GM18517 (cell line): ENCODE measurements at regions not wholly inside any gene's neighbourhood (a gene's known extent, or its start where the extent isn't known, plus 50 kb on each side); places are given as distances from the start of the nearest gene placed in this dataset.
A peak's percentile ranks its signal among the peaks of the same experiment; 100 is the strongest.
"Not testable (repeated sequence)": the region's sequence is repeated elsewhere in the genome, so short reads cannot be mapped to it uniquely, and the experiment has no call there.

ENCODE experiments used
- ATAC-seq: cut with Tn5 transposase; IDR thresholded peaks from one replicate; pipeline ENCODE4 v1.9.1; 2021; ENCODE audit warnings: mild to moderate bottlenecking, moderate library complexity; ENCODE audit not compliant: unreplicated experiment

DNA sequence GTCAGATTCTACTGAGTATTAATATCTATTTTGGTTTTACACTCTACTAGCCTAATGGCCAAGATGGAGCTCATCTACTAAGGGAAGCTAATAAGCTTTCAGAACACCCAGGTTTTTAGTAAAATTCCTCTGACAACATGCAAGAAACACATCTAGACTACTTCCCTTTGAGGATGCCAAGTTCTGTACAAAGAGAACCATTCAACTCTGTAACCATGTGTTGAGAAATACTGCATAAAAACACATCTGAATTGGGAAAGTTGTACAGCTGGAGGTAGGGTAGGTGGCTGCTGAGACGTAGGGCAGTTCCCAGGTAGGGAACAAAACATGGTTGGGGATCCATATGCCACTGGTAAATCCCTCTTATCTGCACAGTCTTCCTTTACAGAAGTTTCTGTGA lies 66.2 kb downstream of the SC5D start:
- ATAC-seq: no peak

DNA sequence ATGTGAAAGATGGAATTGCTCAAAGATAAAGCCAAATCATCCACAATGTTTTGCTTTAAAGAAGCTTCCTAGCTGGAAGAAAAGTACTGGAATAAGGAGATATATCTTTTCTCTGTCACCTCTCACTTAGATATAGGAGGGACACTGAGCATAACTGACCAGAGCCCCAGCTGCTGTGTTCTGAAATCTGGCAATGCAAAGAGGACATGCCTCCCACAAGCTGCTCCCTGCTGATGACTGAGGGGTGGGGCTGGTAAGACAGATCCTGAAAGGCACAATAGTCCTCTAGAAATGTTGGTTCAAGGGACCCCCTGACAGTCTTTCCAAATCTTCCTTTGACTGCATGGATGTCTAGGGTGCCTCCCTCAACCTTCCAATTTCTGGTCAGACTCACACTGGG lies 67.0 kb downstream of the SC5D start:
- ATAC-seq: no peak

- ATAC-seq: not testable (repeated sequence)
Measured at GRCh38 chr11:121362955-121363354, 70.4 kb downstream of the SC5D start.

GRCh38 chr11:121365304-121365703 lies 72.7 kb downstream of the SC5D start:
- no peak for ATAC-seq

DNA sequence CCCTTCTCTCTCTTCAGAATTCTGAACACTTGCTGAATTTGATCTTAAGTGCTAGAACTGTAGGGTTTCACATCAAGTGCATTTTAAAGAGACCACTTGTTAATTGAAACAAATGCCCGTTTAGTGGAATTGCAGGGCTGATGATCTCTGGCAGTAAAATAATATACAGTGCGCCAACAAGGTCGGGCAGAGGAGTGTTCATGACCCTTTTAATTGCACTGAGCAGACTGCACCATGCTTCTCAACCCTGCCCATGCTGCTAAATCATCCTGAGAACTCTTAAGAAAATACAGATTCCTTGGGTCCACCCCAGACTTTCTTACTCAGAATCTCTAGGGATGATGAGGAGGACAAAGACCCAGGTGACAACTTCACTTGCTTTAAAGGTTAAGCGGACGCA lies 73.5 kb downstream of the SC5D start:
- ATAC-seq: no peak

DNA sequence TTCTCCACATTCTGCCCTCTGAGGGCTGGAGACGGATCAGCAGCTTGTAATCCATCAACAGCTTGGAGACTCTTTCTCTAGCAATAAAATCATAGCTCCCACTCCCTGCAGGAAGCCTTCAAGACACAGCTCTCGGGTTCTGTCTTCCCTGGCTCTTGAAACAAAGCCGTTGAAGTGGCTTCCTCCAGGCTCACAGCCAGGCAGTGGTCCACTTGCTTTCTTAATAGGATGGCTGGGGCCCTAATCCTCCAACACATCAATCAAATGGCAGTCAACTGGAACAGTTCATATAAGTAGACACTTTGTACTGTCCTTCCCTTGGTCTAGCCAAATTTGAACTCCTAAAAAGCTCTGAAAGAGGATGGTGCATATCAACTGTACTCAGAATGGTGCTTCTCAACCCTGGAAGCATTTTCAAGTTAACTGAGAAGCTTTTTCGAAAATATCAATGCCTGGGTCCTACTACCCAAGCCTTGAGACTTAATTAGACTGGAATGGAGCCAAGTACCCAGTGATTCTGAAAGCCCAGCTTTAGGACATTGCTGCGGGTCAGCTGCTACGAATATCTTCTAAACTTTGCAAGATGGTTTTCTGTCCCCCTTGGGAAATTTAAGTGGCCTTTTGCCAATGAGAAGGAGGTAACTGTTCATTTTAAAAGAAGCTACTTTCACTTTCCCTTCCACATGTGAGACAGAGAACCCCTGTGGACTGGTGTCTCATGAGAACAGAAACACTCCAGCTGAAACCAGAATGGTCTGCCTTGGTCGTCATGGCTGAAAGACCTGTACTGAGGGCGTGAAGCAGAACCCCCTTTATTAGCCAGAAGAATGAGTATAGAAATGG lies 74.7 kb downstream of the SC5D start:
- peak; percentile 95 for ATAC-seq

DNA sequence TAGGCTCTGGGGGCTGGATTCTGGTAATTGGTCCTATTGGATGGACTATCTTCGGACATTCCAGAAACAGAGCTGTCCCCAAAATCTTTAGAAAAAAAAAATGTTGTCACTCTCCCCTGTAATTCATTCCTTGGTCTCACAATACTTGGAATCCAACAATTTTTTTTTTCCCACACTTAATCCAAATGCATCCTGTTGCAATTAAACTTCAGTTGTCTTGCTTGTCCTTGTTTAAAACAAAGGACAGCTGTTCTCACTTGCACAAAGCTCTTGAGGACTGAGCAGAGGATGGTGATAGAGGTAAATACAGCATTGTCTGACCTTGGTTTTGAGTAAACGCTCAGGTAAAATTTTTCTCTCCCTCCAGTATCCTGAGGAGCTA lies 75.3 kb downstream of the SC5D start:
- no peak for ATAC-seq

GRCh38 chr11:121368364-121369240 lies 76.0 kb downstream of the SC5D start:
- ATAC-seq: no peak

- no peak for ATAC-seq
Measured at GRCh38 chr11:121369366-121369765, 76.8 kb downstream of the SC5D start.

DNA sequence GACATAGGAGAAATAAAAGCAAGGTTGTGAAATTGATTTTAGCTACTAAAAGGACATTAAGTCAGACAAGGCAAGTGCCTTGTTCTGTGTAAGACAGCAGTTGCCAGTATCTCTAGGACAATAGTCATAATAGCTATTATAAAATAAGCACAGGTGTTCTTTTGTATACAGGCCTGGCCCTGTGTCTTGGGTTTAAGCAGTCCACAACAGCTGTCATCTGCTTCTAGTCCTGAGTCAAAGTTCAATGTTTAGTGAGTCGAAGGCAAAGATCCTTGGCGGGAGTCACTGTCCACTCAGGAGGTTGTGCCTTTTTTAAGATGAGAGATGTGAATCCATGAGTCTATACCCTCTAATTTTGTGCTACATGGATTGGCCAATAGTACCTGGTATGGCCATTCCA lies 79.5 kb downstream of the SC5D start:
- ATAC-seq: no peak

DNA sequence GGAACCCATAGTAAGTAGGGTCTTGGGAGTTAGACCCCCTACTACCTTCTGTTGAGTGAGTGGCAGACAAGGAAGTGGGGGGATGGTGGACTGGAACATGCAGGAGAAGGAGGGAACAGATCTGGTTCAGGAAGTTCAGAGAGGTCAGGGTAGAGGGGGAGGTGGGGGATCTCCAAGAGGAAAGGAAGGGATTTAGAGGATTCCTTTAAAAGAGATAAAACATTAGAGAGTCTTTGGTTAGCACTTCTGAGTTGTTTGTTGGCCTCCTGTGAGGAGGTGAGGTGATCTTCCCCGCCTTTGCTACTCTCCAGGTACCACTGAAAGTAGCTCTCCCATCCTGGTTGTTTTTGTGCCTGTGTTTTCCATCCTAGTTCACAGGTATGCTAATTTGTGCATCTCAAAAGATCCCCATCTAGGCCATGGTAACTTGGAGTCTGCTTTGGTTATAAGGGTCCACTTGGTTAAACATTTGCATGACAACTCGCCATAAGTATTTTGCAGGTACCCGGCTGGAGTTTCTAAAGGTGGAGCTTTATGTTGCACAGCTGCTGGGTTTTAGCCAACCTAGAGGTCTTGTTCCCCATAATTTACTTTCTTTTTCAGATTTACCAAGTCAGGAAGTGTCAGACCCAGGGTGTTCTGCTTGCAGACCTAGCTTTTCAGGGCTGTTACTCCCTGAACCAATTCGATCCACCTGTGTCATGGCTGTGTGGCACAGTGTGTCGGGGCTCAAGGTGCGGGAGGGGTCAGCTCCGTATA lies 79.3 kb upstream of the SORL1 start:
- ATAC-seq: peak; percentile 86

DNA sequence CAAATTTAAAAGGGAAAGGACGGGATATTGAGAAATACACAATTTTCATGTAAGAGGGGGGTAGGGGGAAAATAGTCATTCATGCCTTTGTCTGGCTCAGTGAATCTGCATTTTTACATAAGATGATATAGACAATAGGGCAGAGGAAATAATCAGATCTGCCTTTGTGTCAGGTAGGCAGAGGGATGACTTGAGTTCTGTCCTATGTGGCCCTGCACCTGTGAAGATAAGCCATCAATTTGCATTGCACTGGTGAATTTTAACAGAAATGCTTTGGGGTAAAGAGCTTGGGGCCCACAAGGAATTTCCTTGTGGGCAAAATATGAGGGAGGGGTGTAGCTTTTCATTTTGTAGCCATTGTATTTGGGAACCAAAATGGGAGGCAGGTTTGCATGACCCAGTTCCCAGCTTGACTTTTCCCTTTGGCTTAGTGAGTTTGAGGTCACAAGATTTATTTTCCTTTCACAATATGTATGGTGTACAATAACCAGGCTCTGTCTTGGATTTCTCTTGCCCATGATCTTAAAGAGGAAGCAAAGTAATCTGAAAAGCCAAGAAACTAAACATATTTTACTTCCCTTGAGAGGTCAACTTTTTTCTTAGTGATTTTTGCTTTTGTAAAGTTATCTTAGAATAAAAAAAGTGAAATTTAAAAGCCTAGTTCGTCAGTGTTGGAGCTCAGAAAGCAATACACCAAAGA lies 77.7 kb upstream of the SORL1 start:
- ATAC-seq: no peak

- ATAC-seq: no peak
Measured at GRCh38 chr11:121376130-121376529, 76.0 kb upstream of the SORL1 start.

DNA sequence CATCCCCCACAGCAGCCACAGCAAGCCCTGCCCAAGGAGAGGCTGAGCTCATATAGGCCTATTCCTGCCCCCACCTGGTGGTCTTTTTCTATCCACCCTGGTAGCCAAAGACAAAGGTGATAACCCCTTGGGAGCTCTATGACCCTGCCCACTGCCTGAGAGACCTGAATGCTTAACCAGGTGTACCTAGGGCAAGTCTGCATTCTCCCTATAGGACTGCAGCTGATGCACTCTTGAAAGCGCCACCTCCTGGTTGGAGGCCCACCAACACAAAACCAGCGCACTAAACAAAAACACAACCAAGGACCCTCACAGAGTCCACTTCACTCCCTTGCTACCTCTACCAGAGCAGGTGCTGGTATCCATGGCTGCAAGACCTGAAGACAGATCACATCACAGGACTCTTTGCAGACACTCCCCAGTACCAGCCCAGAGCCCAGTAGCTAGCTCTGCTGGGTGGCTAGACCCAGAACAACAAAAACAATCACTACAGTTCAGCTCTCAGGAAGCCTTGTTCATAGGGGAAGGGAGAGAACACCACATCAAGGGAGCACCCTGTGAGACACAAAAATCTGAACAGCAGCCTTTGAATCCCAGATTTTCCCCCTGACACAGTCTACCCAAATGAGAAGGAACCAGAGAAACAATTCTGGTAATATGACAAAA lies 72.8 kb upstream of the SORL1 start:
- ATAC-seq: not testable (repeated sequence)

- no peak for ATAC-seq
Measured at GRCh38 chr11:121383716-121384115, 68.4 kb upstream of the SORL1 start.

DNA sequence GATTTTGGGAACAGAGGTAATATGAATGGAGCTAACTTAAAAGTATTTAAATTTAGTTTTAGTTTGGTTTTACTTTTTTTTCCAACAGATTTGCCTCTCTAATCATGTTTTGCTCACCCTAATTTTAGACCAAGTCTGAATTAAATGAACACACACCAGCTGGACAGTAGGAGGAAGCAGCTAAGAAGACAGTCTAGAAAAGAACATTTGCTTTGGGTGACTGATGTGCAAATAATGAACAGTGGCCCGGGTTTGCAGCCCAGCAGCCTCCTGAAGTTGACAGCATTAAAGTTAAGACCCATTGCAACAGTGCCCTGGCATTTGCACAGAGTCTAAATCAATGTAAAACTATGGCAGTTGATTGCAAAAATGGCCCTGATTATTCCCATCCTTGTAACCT lies 66.4 kb upstream of the SORL1 start:
- ATAC-seq: no peak
